WTC11 (cell line): ENCODE measurements at regions not wholly inside any gene's neighbourhood (a gene's known extent, or its start where the extent isn't known, plus 50 kb on each side); places are given as distances from the start of the nearest gene placed in this dataset.

ENCODE experiments used
- ATAC-seq: fragments of 200-7000 bp; cut with Tn5 transposase; 2 replicates; pipeline ENCODE4 v1.10.0; 2021; ENCODE audit warnings: mild to moderate bottlenecking, moderate library complexity
- CTCF ChIA-PET: fragments of 300-600 bp; sonication (Branson Sonifier 250); formaldehyde crosslinking; loops from one replicate; lab custom pipeline; 2021; ENCODE audit warnings: antibody characterized with exemption; lab: Charles Lee
- POLR2A ChIA-PET: fragments of 350-600 bp; sonication (Branson Sonifier 250); formaldehyde crosslinking; loops from one replicate; lab custom pipeline; 2021; ENCODE audit warnings: antibody characterized with exemption; lab: Charles Lee
- DNase-seq: peaks from one replicate; pipeline ENCODE4 v3.0.0; 2021; ENCODE audit warnings: low spot score
- H3K27ac Mint-ChIP-seq: 2 replicates; pipeline ENCODE4 v1.8.0; 2021; ENCODE audit warnings: mixed read lengths
- H3K27me3 Mint-ChIP-seq: 2 replicates; pipeline ENCODE4 v1.8.0; 2021; ENCODE audit warnings: low read depth, mild to moderate bottlenecking, moderate library complexity, mixed read lengths
- H3K36me3 Mint-ChIP-seq: 2 replicates; pipeline ENCODE4 v1.8.0; 2021; ENCODE audit warnings: mixed read lengths
- H3K4me1 Mint-ChIP-seq: 2 replicates; pipeline ENCODE4 v1.8.0; 2022; ENCODE audit warnings: mixed read lengths
- H3K4me3 Mint-ChIP-seq: 2 replicates; pipeline ENCODE4 v1.8.0; 2021; ENCODE audit warnings: mild to moderate bottlenecking, moderate library complexity, mixed read lengths
- H3K9me3 Mint-ChIP-seq: 2 replicates; pipeline ENCODE4 v1.8.0; 2021; ENCODE audit warnings: mixed read lengths
- ELF4 ChIP-seq: sonication (generic); formaldehyde crosslinking; IDR thresholded peaks from 2 replicates; pipeline ENCODE4 v1.8.1; 2022; ENCODE audit warnings: low read depth, mild to moderate bottlenecking, moderate library complexity, missing genetic modification reagents
- ESRRA ChIP-seq: sonication (generic); formaldehyde crosslinking; IDR thresholded peaks from 2 replicates; pipeline ENCODE4 v1.8.1; 2022; ENCODE audit warnings: mild to moderate bottlenecking, missing genetic modification reagents, borderline replicate concordance
- FOXP1 ChIP-seq: sonication (generic); formaldehyde crosslinking; IDR thresholded peaks from 2 replicates; pipeline ENCODE4 v1.8.0; 2022; ENCODE audit warnings: missing genetic modification reagents, mild to moderate bottlenecking, moderate library complexity, borderline replicate concordance
- MXD4 ChIP-seq: fragments of 250-450 bp; sonication (Bioruptor Pico); IDR thresholded peaks from 2 replicates; pipeline ENCODE4 v1.8.0; 2021; ENCODE audit warnings: mild to moderate bottlenecking, moderate library complexity, borderline replicate concordance
- NFATC4 ChIP-seq: fragments of 250-450 bp; sonication (Bioruptor Pico); IDR thresholded peaks from 2 replicates; pipeline ENCODE4 v1.9.0; 2021; ENCODE audit warnings: mild to moderate bottlenecking
- NFYB ChIP-seq: sonication (generic); formaldehyde crosslinking; conservative IDR thresholded peaks from 2 replicates; pipeline ENCODE4 v1.8.0; 2022; ENCODE audit warnings: low read depth, missing genetic modification reagents
- OVOL2 ChIP-seq: fragments of 250-450 bp; sonication (Bioruptor Pico); IDR thresholded peaks from 2 replicates; pipeline ENCODE4 v1.9.0; 2021; ENCODE audit warnings: mild to moderate bottlenecking, borderline replicate concordance
- RELA ChIP-seq: sonication (generic); formaldehyde crosslinking; IDR thresholded peaks from 2 replicates; pipeline ENCODE4 v1.8.1; 2022; ENCODE audit warnings: missing genetic modification reagents, mild to moderate bottlenecking, borderline replicate concordance
- TEAD4 ChIP-seq: sonication (generic); formaldehyde crosslinking; IDR thresholded peaks from 2 replicates; pipeline ENCODE4 v1.8.0; 2022; ENCODE audit warnings: mild to moderate bottlenecking, missing genetic modification reagents
- ZBTB21 ChIP-seq: sonication (generic); formaldehyde crosslinking; IDR thresholded peaks from 2 replicates; pipeline ENCODE4 v1.8.1; 2023; ENCODE audit warnings: mild to moderate bottlenecking, missing genetic modification reagents, borderline replicate concordance
- ZNF396 ChIP-seq: fragments of 250-450 bp; sonication (Bioruptor Pico); IDR thresholded peaks from 2 replicates; pipeline ENCODE4 v1.8.0; 2021; ENCODE audit warnings: mild to moderate bottlenecking, moderate library complexity, borderline replicate concordance
- TF ChIP-seq, protein P1 (sequence below): sonication (generic); formaldehyde crosslinking; IDR thresholded peaks from 2 replicates; pipeline ENCODE4 v1.8.1; 2022; ENCODE audit warnings: mild to moderate bottlenecking, missing genetic modification reagents, moderate library complexity, borderline replicate concordance
- TF ChIP-seq, protein P2 (sequence below): fragments of 250-450 bp; sonication (Bioruptor Pico); IDR thresholded peaks from 2 replicates; pipeline ENCODE4 v1.9.0; 2021; ENCODE audit warnings: mild to moderate bottlenecking
- TF ChIP-seq, protein P3 (sequence below): sonication (generic); formaldehyde crosslinking; IDR thresholded peaks from 2 replicates; pipeline ENCODE4 v1.8.0; 2023; ENCODE audit warnings: mild to moderate bottlenecking, missing genetic modification reagents
- TF ChIP-seq, protein P4 (sequence below): sonication (generic); formaldehyde crosslinking; IDR thresholded peaks from 2 replicates; pipeline ENCODE4 v1.8.0; 2023; ENCODE audit warnings: missing genetic modification reagents
- TF ChIP-seq, protein P5 (sequence below): fragments of 250-450 bp; sonication (Bioruptor Pico); IDR thresholded peaks from 2 replicates; pipeline ENCODE4 v1.8.0; 2021; ENCODE audit warnings: mild to moderate bottlenecking
- TF ChIP-seq, protein P6 (sequence below): sonication (generic); formaldehyde crosslinking; IDR thresholded peaks from 2 replicates; pipeline ENCODE4 v1.8.1; 2022; ENCODE audit warnings: low read depth, mild to moderate bottlenecking, moderate library complexity, missing genetic modification reagents, borderline replicate concordance

DNA sequence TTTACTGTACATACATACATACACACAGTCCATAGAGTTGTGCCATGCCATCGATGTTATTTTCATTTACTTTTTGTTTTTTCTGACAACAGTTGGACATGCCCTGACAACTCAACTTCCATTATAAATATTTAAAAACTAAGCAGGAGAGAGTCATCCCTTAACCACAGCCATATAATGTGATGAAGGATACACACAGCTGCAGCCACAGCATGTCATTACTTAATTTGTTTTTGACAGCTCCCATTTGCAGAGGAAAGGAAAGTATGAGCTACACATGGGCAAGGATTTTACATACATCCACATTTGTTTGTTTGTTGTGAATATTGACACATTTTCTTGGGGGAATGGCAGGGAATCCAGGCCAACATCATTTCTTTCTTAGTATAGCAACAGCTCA lies 91.5 kb upstream of the TUT7 start (continued):
- TF ChIP-seq, protein P1, sequence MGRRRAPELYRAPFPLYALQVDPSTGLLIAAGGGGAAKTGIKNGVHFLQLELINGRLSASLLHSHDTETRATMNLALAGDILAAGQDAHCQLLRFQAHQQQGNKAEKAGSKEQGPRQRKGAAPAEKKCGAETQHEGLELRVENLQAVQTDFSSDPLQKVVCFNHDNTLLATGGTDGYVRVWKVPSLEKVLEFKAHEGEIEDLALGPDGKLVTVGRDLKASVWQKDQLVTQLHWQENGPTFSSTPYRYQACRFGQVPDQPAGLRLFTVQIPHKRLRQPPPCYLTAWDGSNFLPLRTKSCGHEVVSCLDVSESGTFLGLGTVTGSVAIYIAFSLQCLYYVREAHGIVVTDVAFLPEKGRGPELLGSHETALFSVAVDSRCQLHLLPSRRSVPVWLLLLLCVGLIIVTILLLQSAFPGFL, result no peak
- TF ChIP-seq RELA (CRISPR knock-in tag) (no peak), ZNF396 (CRISPR knock-in tag) (no peak)

DNA sequence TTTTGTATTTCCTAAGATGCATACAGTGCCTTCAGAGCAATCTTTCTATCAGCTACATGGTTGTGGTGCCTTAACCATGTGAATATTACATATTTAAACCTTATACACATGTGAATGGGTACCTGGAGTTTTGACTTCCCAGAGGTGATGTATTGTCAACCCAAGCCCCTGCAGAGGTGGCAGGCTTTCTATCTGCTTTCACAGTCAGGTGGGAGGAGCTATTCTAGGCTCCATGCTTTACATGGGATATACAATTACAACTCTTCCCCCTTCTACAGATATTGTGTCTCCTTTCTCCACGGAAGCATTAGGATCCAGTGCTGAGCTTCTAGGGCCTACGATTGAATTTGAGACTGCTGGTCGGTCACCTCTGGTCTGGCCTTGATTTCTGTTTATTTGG lies 89.8 kb upstream of the TUT7 start:
- ATAC-seq, result peak; percentile 62
- ChIA-PET CTCF (interaction anchor here (1.5 to 1.7 kb wide), 2 partner anchors 10 to 30 kb away, joined by 4 to 8 read pairs; no protein-coding TSS in a partner anchor), POLR2A (no interaction called here)
- no peak overlapping the region for H3K27ac Mint-ChIP-seq
- H3K36me3 Mint-ChIP-seq, result no peaks in the 10 kb centered on the region
- H3K4me1 Mint-ChIP-seq, result peaks cover 6% of the 10 kb centered on the region
- H3K9me3 Mint-ChIP-seq, result no peaks in the 10 kb centered on the region
- no peak for DNase-seq
- TF ChIP-seq ELF4 (CRISPR knock-in tag), result no peak
- no peak for TF ChIP-seq ZBTB21
- TF ChIP-seq, protein P2, sequence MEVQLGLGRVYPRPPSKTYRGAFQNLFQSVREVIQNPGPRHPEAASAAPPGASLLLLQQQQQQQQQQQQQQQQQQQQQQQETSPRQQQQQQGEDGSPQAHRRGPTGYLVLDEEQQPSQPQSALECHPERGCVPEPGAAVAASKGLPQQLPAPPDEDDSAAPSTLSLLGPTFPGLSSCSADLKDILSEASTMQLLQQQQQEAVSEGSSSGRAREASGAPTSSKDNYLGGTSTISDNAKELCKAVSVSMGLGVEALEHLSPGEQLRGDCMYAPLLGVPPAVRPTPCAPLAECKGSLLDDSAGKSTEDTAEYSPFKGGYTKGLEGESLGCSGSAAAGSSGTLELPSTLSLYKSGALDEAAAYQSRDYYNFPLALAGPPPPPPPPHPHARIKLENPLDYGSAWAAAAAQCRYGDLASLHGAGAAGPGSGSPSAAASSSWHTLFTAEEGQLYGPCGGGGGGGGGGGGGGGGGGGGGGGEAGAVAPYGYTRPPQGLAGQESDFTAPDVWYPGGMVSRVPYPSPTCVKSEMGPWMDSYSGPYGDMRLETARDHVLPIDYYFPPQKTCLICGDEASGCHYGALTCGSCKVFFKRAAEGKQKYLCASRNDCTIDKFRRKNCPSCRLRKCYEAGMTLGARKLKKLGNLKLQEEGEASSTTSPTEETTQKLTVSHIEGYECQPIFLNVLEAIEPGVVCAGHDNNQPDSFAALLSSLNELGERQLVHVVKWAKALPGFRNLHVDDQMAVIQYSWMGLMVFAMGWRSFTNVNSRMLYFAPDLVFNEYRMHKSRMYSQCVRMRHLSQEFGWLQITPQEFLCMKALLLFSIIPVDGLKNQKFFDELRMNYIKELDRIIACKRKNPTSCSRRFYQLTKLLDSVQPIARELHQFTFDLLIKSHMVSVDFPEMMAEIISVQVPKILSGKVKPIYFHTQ (CRISPR knock-in tag), result no peak
- TF ChIP-seq ESRRA, result no peak
- TF ChIP-seq, protein P3, sequence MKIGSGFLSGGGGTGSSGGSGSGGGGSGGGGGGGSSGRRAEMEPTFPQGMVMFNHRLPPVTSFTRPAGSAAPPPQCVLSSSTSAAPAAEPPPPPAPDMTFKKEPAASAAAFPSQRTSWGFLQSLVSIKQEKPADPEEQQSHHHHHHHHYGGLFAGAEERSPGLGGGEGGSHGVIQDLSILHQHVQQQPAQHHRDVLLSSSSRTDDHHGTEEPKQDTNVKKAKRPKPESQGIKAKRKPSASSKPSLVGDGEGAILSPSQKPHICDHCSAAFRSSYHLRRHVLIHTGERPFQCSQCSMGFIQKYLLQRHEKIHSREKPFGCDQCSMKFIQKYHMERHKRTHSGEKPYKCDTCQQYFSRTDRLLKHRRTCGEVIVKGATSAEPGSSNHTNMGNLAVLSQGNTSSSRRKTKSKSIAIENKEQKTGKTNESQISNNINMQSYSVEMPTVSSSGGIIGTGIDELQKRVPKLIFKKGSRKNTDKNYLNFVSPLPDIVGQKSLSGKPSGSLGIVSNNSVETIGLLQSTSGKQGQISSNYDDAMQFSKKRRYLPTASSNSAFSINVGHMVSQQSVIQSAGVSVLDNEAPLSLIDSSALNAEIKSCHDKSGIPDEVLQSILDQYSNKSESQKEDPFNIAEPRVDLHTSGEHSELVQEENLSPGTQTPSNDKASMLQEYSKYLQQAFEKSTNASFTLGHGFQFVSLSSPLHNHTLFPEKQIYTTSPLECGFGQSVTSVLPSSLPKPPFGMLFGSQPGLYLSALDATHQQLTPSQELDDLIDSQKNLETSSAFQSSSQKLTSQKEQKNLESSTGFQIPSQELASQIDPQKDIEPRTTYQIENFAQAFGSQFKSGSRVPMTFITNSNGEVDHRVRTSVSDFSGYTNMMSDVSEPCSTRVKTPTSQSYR (CRISPR knock-in tag), result no peak
- TF ChIP-seq, protein P4, sequence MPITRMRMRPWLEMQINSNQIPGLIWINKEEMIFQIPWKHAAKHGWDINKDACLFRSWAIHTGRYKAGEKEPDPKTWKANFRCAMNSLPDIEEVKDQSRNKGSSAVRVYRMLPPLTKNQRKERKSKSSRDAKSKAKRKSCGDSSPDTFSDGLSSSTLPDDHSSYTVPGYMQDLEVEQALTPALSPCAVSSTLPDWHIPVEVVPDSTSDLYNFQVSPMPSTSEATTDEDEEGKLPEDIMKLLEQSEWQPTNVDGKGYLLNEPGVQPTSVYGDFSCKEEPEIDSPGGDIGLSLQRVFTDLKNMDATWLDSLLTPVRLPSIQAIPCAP (CRISPR knock-in tag), result no peak
- TF ChIP-seq OVOL2, result no peak
- TF ChIP-seq TEAD4 (CRISPR knock-in tag), result no peak
- no peak for TF ChIP-seq MXD4 (CRISPR knock-in tag)
- TF ChIP-seq, protein P5, sequence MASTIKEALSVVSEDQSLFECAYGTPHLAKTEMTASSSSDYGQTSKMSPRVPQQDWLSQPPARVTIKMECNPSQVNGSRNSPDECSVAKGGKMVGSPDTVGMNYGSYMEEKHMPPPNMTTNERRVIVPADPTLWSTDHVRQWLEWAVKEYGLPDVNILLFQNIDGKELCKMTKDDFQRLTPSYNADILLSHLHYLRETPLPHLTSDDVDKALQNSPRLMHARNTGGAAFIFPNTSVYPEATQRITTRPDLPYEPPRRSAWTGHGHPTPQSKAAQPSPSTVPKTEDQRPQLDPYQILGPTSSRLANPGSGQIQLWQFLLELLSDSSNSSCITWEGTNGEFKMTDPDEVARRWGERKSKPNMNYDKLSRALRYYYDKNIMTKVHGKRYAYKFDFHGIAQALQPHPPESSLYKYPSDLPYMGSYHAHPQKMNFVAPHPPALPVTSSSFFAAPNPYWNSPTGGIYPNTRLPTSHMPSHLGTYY (CRISPR knock-in tag), result no peak
- TF ChIP-seq, protein P6, sequence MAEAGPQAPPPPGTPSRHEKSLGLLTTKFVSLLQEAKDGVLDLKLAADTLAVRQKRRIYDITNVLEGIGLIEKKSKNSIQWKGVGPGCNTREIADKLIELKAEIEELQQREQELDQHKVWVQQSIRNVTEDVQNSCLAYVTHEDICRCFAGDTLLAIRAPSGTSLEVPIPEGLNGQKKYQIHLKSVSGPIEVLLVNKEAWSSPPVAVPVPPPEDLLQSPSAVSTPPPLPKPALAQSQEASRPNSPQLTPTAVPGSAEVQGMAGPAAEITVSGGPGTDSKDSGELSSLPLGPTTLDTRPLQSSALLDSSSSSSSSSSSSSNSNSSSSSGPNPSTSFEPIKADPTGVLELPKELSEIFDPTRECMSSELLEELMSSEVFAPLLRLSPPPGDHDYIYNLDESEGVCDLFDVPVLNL, result no peak
- no peak for TF ChIP-seq NFATC4
- TF ChIP-seq FOXP1, result no peak
- TF ChIP-seq NFYB (CRISPR knock-in tag), result no peak
- H3K4me3 Mint-ChIP-seq, result no peak overlapping the region
- no peaks in the 10 kb centered on the region for H3K27me3 Mint-ChIP-seq
